NB4 (cell line): ENCODE measurements at regions not wholly inside any gene's neighbourhood (a gene's known extent, or its start where the extent isn't known, plus 50 kb on each side); places are given as distances from the start of the nearest gene placed in this dataset.

Experiments used
- MAX ChIP-seq: IDR thresholded peaks from 2 replicates; pipeline ENCODE4 v1.6.1; 2011; ENCODE audit warnings: low read depth, low read length
- POLR2A ChIP-seq: IDR thresholded peaks from 2 replicates; pipeline ENCODE4 v1.6.1; 2011; ENCODE audit warnings: mild to moderate bottlenecking; ENCODE audit not compliant: insufficient read length; ENCODE audit errors: extremely low read depth
- TF ChIP-seq, protein P1 (sequence below): IDR thresholded peaks from one replicate; pipeline ENCODE4 v1.5.1; 2012; ENCODE audit warnings: low read depth, low read length

GRCh38 chr2:179331061-179331460, 66.4 kb upstream of the SESTD1 start:
- TF ChIP-seq, protein P1, sequence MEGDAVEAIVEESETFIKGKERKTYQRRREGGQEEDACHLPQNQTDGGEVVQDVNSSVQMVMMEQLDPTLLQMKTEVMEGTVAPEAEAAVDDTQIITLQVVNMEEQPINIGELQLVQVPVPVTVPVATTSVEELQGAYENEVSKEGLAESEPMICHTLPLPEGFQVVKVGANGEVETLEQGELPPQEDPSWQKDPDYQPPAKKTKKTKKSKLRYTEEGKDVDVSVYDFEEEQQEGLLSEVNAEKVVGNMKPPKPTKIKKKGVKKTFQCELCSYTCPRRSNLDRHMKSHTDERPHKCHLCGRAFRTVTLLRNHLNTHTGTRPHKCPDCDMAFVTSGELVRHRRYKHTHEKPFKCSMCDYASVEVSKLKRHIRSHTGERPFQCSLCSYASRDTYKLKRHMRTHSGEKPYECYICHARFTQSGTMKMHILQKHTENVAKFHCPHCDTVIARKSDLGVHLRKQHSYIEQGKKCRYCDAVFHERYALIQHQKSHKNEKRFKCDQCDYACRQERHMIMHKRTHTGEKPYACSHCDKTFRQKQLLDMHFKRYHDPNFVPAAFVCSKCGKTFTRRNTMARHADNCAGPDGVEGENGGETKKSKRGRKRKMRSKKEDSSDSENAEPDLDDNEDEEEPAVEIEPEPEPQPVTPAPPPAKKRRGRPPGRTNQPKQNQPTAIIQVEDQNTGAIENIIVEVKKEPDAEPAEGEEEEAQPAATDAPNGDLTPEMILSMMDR: no peak
- no peak for TF ChIP-seq MAX
- no peak for TF ChIP-seq POLR2A
